Hepatocyte (in vitro differentiated cells): ENCODE measurements at regions not wholly inside any gene's neighbourhood (a gene's known extent, or its start where the extent isn't known, plus 50 kb on each side); places are given as distances from the start of the nearest gene placed in this dataset.

ENCODE experiments used
- CTCF ChIP-seq: fragments of 200-600 bp; sonication (generic); IDR thresholded peaks from 2 replicates; pipeline ENCODE4 v1.5.1; 2016; ENCODE audit warnings: antibody characterized with exemption, mild to moderate bottlenecking; ENCODE audit not compliant: poor library complexity
- EZH2 ChIP-seq: fragments of 200-600 bp; sonication (generic); IDR thresholded peaks from 2 replicates; pipeline ENCODE4 v1.6.1; 2016; ENCODE audit warnings: antibody characterized with exemption, mild to moderate bottlenecking, borderline replicate concordance
- EZH2phosphoT487 ChIP-seq: fragments of 200-600 bp; sonication (generic); IDR thresholded peaks from one replicate; pipeline ENCODE4 v1.6.1; 2018; ENCODE audit warnings: antibody characterized with exemption, mild to moderate bottlenecking, low read depth, moderate library complexity; ENCODE audit not compliant: unreplicated experiment, severe bottlenecking

DNA sequence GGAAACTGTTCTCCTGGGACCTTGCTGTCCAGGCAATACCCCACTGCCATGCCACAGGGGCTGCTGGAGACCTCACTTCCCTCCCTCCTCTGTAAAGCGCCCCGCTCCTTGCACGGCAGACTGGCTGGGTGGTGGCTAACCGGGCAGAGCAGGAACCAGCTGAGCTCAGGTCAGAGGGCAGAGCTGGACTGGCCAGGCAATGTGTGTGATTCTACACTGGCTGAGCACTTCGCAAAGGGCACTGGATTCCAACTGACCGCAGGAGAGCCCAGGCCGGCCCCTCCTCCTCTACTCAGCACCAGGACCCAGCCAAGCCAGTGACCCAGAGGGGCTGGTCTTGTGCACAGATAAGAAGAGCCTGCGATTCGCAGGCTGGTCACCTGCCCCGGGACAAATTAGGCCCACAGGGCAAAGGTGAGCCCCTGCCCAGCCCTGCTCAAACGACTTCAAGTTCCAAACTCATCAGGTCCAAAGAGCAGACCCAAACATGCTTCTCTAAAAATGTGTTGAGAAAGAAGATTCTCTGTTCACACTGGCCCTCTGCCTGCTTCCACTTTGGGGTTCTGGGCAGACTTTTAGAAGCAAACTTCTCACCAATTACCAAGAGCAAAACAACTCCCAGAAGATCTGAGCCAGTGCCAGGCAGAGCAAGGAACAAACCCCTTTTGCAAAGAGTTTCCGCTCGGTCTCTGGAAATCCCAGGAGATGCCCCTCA lies 54.9 kb upstream of the DIO3 start:
- TF ChIP-seq CTCF: no peak
- no peak for TF ChIP-seq EZH2
- TF ChIP-seq EZH2phosphoT487: no peak
